HG02678 (cell line): ENCODE measurements at regions not wholly inside any gene's neighbourhood (a gene's known extent, or its start where the extent isn't known, plus 50 kb on each side); places are given as distances from the start of the nearest gene placed in this dataset.

ENCODE experiments used
- ATAC-seq: cut with Tn5 transposase; IDR thresholded peaks from one replicate; pipeline ENCODE4 v1.9.1; 2021; ENCODE audit warnings: mild to moderate bottlenecking, moderate library complexity; ENCODE audit not compliant: unreplicated experiment

- ATAC-seq = no peak
Observed at GRCh38 chr7:95668504-95669018, 72.2 kb upstream of the PDK4 start.

GRCh38 chr7:95662987-95663386, 66.7 kb upstream of the PDK4 start:
- ATAC-seq = no peak

- no peak for ATAC-seq
Observed at GRCh38 chr7:95660023-95660434, 63.7 kb upstream of the PDK4 start.

GRCh38 chr7:95658676-95659075, 62.4 kb upstream of the PDK4 start:
- no peak for ATAC-seq

- no peak for ATAC-seq
Observed at GRCh38 chr7:95649546-95649945, 53.2 kb upstream of the PDK4 start.

- no peak for ATAC-seq
Observed at GRCh38 chr7:95646350-95646749, 50.0 kb upstream of the PDK4 start.
